HEK293T (cell line): ENCODE measurements at regions not wholly inside any gene's neighbourhood (a gene's known extent, or its start where the extent isn't known, plus 50 kb on each side); places are given as distances from the start of the nearest gene placed in this dataset.
"Not testable (repeated sequence)": the region's sequence is repeated elsewhere in the genome, so short reads cannot be mapped to it uniquely, and the experiment has no call there.

Source experiments
- CTCF ChIA-PET: fragments of 350-600 bp; formaldehyde crosslinking; extraction: SDS; loops from one replicate; lab custom pipeline; 2021; ENCODE audit warnings: antibody characterized with exemption, inconsistent platforms; lab: Yijun Ruan, JAX
- POLR2A ChIA-PET: fragments of 350-600 bp; formaldehyde crosslinking; extraction: SDS; loops from one replicate; lab custom pipeline; 2020; ENCODE audit warnings: antibody characterized with exemption, inconsistent platforms; lab: Yijun Ruan, JAX
- DNase-seq: peaks from one replicate; pipeline ENCODE4 v3.0.0; 2012; ENCODE audit warnings: mixed read lengths; ENCODE audit errors: extremely low spot score
- ARNT ChIP-seq: fragments of 450-650 bp; IDR thresholded peaks from 2 replicates; pipeline ENCODE4 v1.6.1; 2017; ENCODE audit warnings: mild to moderate bottlenecking
- BHLHE40 ChIP-seq: fragments of 450-650 bp; IDR thresholded peaks from 2 replicates; pipeline ENCODE4 v1.6.1; 2016; ENCODE audit warnings: mild to moderate bottlenecking, moderate library complexity, borderline replicate concordance
- CTBP1 ChIP-seq: fragments of 450-650 bp; IDR thresholded peaks from 2 replicates; pipeline ENCODE4 v1.6.1; 2016; ENCODE audit warnings: borderline replicate concordance
- ELF4 ChIP-seq: fragments of 450-650 bp; IDR thresholded peaks from 2 replicates; pipeline ENCODE4 v1.6.1; 2017; ENCODE audit warnings: antibody characterized with exemption
- FOXA1 ChIP-seq: fragments of 450-650 bp; IDR thresholded peaks from 2 replicates; pipeline ENCODE4 v1.6.1; 2016; ENCODE audit warnings: mild to moderate bottlenecking
- FOXK2 ChIP-seq: fragments of 450-650 bp; IDR thresholded peaks from 2 replicates; pipeline ENCODE4 v1.6.1; 2016; ENCODE audit warnings: mild to moderate bottlenecking
- FOXM1 ChIP-seq: fragments of 450-650 bp; IDR thresholded peaks from 2 replicates; pipeline ENCODE4 v1.6.1; 2017; ENCODE audit warnings: mild to moderate bottlenecking, borderline replicate concordance
- HDGF ChIP-seq: fragments of 450-650 bp; IDR thresholded peaks from 2 replicates; pipeline ENCODE4 v1.6.1; 2017; ENCODE audit warnings: antibody characterized with exemption, borderline replicate concordance
- L3MBTL2 ChIP-seq: fragments of 450-650 bp; conservative IDR thresholded peaks from 2 replicates; pipeline ENCODE4 v1.6.1; 2016; ENCODE audit warnings: mild to moderate bottlenecking
- LEF1 ChIP-seq: fragments of 450-650 bp; IDR thresholded peaks from 2 replicates; pipeline ENCODE4 v1.6.1; 2017; ENCODE audit warnings: mild to moderate bottlenecking, borderline replicate concordance
- NFRKB ChIP-seq: fragments of 450-650 bp; IDR thresholded peaks from 2 replicates; pipeline ENCODE4 v1.6.1; 2016; ENCODE audit warnings: mild to moderate bottlenecking, moderate library complexity
- SP1 ChIP-seq: fragments of 450-650 bp; IDR thresholded peaks from 2 replicates; pipeline ENCODE4 v1.6.1; 2017
- SUZ12 ChIP-seq: fragments of 450-650 bp; IDR thresholded peaks from 2 replicates; pipeline ENCODE4 v1.6.1; 2016; ENCODE audit warnings: mild to moderate bottlenecking
- TARDBP ChIP-seq: fragments of 450-650 bp; IDR thresholded peaks from 2 replicates; pipeline ENCODE4 v1.6.1; 2016
- ZNF384 ChIP-seq: fragments of 450-650 bp; IDR thresholded peaks from 2 replicates; pipeline ENCODE4 v1.6.1; 2016
- TF ChIP-seq, protein P1 (sequence below): fragments of 450-650 bp; IDR thresholded peaks from 2 replicates; pipeline ENCODE4 v1.6.1; 2016

DNA sequence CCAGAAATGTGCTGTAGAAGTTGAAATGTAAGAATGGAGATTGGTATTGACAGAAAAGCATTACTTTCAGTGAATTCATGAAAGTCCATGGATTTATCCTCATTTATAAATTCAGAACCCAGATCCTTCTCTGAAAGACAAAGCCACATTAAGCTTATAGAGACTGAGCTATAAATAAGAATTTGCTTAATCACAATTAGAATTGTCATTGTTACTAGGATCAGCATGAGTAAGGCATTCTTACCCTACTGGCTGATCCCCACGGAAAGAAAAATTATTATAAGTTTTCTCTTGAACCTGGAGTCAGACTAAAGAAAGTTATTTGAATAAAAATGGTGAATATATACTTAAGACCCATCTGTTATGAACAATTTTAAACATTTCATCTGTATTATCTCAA, 199.2 kb upstream of the DTNA start:
- no peak for DNase-seq
- TF ChIP-seq ELF4 (no peak), ZNF384 (no peak), FOXM1 (no peak), FOXK2 (no peak), CTBP1 (no peak), NFRKB (no peak), LEF1 (no peak), ARNT (no peak), TARDBP (no peak), BHLHE40 (no peak), SUZ12 (no peak)
- TF ChIP-seq, protein P1, sequence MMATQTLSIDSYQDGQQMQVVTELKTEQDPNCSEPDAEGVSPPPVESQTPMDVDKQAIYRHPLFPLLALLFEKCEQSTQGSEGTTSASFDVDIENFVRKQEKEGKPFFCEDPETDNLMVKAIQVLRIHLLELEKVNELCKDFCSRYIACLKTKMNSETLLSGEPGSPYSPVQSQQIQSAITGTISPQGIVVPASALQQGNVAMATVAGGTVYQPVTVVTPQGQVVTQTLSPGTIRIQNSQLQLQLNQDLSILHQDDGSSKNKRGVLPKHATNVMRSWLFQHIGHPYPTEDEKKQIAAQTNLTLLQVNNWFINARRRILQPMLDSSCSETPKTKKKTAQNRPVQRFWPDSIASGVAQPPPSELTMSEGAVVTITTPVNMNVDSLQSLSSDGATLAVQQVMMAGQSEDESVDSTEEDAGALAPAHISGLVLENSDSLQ: no peak
- POLR2A ChIA-PET: no interaction called here
- CTCF ChIA-PET: interaction anchor here (1.0 kb wide), 1 partner anchor 10 kb away, joined by 3 read pairs; no protein-coding TSS in a partner anchor

- CTCF ChIA-PET: interaction anchor here (1.0 to 1.1 kb wide), 2 partner anchors 10 to 19 kb away, joined by 3 read pairs; no protein-coding TSS in a partner anchor
- TF ChIP-seq HDGF (no peak), SUZ12 (no peak), BHLHE40 (no peak), CTBP1 (no peak), SP1 (no peak), ZNF384 (no peak), TARDBP (no peak), FOXM1 (no peak), ARNT (no peak), ELF4 (no peak), FOXK2 (no peak), NFRKB (no peak), FOXA1 (no peak), L3MBTL2 (no peak)
- TF ChIP-seq, protein P1: no peak
- POLR2A ChIA-PET: no interaction called here
- DNase-seq: no peak
Observed at GRCh38 chr18:34511435-34511834, 198.7 kb upstream of the DTNA start.

GRCh38 chr18:34511879-34512278, 198.2 kb upstream of the DTNA start:
- ChIA-PET CTCF (interaction anchor here (1.0 to 1.1 kb wide), 2 partner anchors 11 to 18 kb away, joined by 3 read pairs; no protein-coding TSS in a partner anchor), POLR2A (no interaction called here)
- TF ChIP-seq L3MBTL2 (no peak), FOXK2 (no peak), ELF4 (no peak), SP1 (no peak), FOXA1 (no peak), SUZ12 (no peak), TARDBP (no peak), HDGF (no peak), BHLHE40 (no peak), ARNT (no peak), FOXM1 (no peak), CTBP1 (no peak)
- TF ChIP-seq, protein P1: no peak
- no peak for DNase-seq

DNA sequence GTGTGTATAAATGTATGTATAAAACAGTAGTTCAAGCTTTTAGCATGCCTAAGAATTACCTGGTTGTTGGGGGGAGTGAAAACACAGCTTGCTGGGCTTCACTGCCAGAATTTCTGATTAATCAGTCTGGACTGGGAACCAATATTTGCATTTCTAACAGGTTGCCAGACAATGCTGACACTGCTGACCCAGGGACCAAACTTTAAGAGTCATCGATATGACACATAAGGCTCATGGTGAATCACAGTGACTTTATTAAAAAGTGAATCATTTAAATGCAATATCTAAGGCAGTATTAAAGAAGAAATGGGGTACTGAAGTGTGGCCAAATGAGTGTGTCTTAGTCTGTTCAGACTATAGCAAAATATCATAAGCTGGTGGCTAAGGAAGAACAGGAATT, 195.9 kb upstream of the DTNA start:
- DNase-seq: no peak
- ChIA-PET CTCF (no interaction called here), POLR2A (no interaction called here)
- TF ChIP-seq SP1 (no peak), FOXA1 (no peak), SUZ12 (no peak), ZNF384 (no peak), TARDBP (no peak), L3MBTL2 (no peak), CTBP1 (no peak), BHLHE40 (no peak), FOXK2 (no peak), NFRKB (no peak), FOXM1 (no peak)
- TF ChIP-seq, protein P1: no peak

DNA sequence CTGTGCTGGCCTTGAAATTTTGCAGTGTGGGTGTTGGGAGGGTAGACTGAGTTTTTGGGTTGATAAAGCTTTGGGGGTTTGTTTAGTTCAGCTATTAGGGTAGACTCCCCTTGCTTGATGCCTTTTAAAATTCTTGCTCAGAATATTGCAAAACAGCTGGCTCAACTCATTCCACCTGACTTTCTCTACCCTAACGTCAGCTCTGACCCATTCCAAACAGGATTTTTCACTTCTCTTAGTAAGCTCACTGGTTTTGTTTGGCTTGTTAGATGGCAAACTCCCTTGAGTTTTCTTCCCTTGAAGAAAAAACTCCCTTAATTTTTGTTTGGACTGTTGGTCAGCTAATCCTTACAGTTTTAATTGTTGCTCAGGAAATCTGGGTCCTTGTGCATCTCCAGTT, 195.1 kb upstream of the DTNA start:
- ChIA-PET CTCF (no interaction called here), POLR2A (no interaction called here)
- TF ChIP-seq NFRKB: no peak
- no peak for TF ChIP-seq FOXM1
- no peak for TF ChIP-seq FOXA1
- TF ChIP-seq SUZ12: no peak
- TF ChIP-seq CTBP1: no peak
- TF ChIP-seq SP1: no peak
- no peak for TF ChIP-seq ELF4
- no peak for TF ChIP-seq ARNT
- TF ChIP-seq L3MBTL2: no peak
- TF ChIP-seq, protein P1: no peak
- no peak for TF ChIP-seq BHLHE40
- TF ChIP-seq HDGF: no peak
- TF ChIP-seq TARDBP: no peak
- DNase-seq: no peak

DNA sequence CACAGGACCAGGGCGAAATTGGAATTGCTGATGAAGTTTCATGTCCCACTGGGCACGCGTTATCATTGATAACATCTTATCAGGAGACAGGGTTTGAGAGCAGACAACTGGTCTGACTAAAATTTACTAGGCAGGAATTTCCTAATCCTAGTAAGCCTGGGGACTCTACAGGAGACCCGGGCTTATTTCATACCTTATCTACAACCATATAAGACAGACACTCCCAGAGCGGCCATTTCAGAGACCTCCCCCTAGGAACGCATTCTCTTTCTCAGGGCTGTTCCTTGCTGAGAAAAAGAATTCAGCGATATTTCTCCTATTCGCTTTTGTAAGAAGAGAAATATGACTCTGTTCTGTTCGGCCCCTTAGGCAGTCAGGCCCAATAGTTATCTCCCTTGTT, 193.7 kb upstream of the DTNA start:
- DNase-seq, POLR2A ChIA-PET, CTCF ChIA-PET: not testable (repeated sequence)

DNA sequence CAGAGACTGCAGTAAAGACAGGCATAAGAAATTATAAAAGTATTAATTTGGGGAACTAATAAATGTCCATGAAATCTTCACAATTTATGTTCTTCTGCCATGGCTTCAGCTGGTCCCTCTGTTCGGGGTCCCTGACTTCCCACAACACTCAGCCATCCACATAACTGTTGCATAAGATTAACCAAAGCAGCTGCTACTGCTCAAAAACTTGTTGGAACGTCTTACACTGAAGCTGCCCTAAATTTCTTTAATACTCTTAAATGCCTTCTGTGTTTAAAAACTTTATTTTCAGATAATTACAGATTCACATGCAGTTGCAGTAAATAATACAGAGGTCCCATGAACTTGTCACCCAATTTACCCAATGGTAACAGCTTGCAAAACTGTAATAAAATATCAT, 193.1 kb upstream of the DTNA start:
- POLR2A ChIA-PET, DNase-seq, CTCF ChIA-PET: not testable (repeated sequence)
